ENCODE measurements at regions not wholly inside any gene's neighbourhood (a gene's known extent, or its start where the extent isn't known, plus 50 kb on each side); places are given as distances from the start of the nearest gene placed in this dataset.

- Mint-ChIP-seq H3K27ac (no peak overlapping the region), H3K9me3 (no peaks in the 10 kb centered on the region), H3K4me3 (no peak overlapping the region), H3K27me3 (ENCODE audit: insufficient read depth) (peaks cover 2% of the 10 kb centered on the region), H3K36me3 (ENCODE audit: low read depth) (no peaks in the 10 kb centered on the region), H3K4me1 (ENCODE audit: low read depth) (no peaks in the 10 kb centered on the region)
- intact Hi-C loops (cut with micrococcal nuclease), result no loop called here
- no peak for DNase-seq (ENCODE audit: low spot score)
These were observed 51.2 kb upstream of the CDK20 start for GRCh38 chr9:88025411-88026117.

DNA sequence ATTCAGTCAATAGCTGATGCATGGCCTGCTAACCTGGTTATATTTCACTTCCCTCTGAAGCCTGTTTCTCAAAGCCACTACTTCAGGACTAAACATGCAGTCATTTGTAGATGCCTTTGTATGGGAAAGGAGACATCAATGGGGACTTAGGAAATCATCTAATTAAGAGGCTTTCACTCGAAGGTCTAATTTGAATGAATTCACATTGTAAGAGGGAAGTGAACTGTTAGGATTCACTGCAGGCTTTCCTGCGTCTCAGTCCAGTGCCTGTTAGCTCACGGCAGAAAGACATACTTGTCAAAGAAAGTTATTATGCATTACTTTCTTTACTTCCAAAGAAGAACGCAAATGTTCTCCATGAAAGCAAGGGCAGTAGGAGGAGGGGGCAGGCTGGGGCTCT lies 50.6 kb upstream of the CDK20 start:
- no peak overlapping the region for H3K4me3 Mint-ChIP-seq
- H3K4me1 Mint-ChIP-seq (ENCODE audit: low read depth), result no peaks in the 10 kb centered on the region
- intact Hi-C loops (cut with micrococcal nuclease), result no loop called here
- no peak for DNase-seq (ENCODE audit: low spot score)
- no peaks in the 10 kb centered on the region for H3K9me3 Mint-ChIP-seq
- no peaks in the 10 kb centered on the region for H3K36me3 Mint-ChIP-seq (ENCODE audit: low read depth)
- no peak overlapping the region for H3K27ac Mint-ChIP-seq
- peaks cover 2% of the 10 kb centered on the region for H3K27me3 Mint-ChIP-seq (ENCODE audit: insufficient read depth)

Data from activated T-helper 1 cell treated with anti-CD3 and anti-CD28 coated beads, Interleukin-12 subunit alpha, Interleukin-12 subunit beta, Interleukin-2, Interleukin-4 antibody, amounts not matched to agents 30 ng/mL and 10 ng/mL and 1 ng/mL, durations not matched to agents 14 hours and 24 hours and 36 hours (primary cell).